Osteoblast (primary cell): ENCODE measurements at regions not wholly inside any gene's neighbourhood (a gene's known extent, or its start where the extent isn't known, plus 50 kb on each side); places are given as distances from the start of the nearest gene placed in this dataset.
A peak's percentile ranks its signal among the peaks of the same experiment; 100 is the strongest.

ENCODE experiments used
- DNase-seq: peaks from one replicate; pipeline ENCODE4 v3.0.0; 2011; ENCODE audit warnings: low spot score, mixed read lengths; ENCODE audit not compliant: insufficient read length; ENCODE audit errors: missing footprints
- H2AFZ ChIP-seq: 2 replicates; pipeline ENCODE4 v1.6.0; 2011; ENCODE audit warnings: mild to moderate bottlenecking, low read length
- H3K27ac ChIP-seq: 2 replicates; pipeline ENCODE4 v1.5.1; 2011; ENCODE audit warnings: mild to moderate bottlenecking, low read depth, low read length, moderate library complexity
- H3K27me3 ChIP-seq: 2 replicates; pipeline ENCODE4 v1.6.0; 2012; ENCODE audit warnings: mild to moderate bottlenecking, control low read depth, inconsistent platforms, low read length, moderate library complexity; ENCODE audit not compliant: insufficient read depth
- H3K36me3 ChIP-seq: 2 replicates; pipeline ENCODE4 v1.5.1; 2011; ENCODE audit warnings: mild to moderate bottlenecking, low read length, control low read depth, moderate library complexity; ENCODE audit not compliant: insufficient read depth
- H3K4me1 ChIP-seq: 2 replicates; pipeline ENCODE4 v1.5.1; 2011; ENCODE audit warnings: mild to moderate bottlenecking, low read length, control low read depth, moderate library complexity; ENCODE audit not compliant: insufficient read depth
- H3K4me2 ChIP-seq: 2 replicates; pipeline ENCODE4 v1.6.0; 2011; ENCODE audit warnings: mild to moderate bottlenecking, low read length; ENCODE audit not compliant: insufficient read depth
- H3K4me3 ChIP-seq: fragments of 200-600 bp; sonication (generic); 3 replicates; pipeline ENCODE4 v1.5.1; 2012; ENCODE audit warnings: mild to moderate bottlenecking, low read length, inconsistent platforms; ENCODE audit not compliant: insufficient read depth
- H3K79me2 ChIP-seq: 2 replicates; pipeline ENCODE4 v1.6.0; 2012; ENCODE audit warnings: mild to moderate bottlenecking, low read length, control low read depth, inconsistent platforms; ENCODE audit not compliant: insufficient read depth
- H3K9me3 ChIP-seq: 2 replicates; pipeline ENCODE4 v1.5.1; 2011; ENCODE audit warnings: low read depth, low read length, control low read depth
- H4K20me1 ChIP-seq: 2 replicates; pipeline ENCODE4 v1.6.0; 2012; ENCODE audit warnings: mild to moderate bottlenecking, low read length, control low read depth; ENCODE audit not compliant: insufficient read depth
- CTCF ChIP-seq: IDR thresholded peaks from 2 replicates; pipeline ENCODE4 v1.5.1; 2011; ENCODE audit warnings: mild to moderate bottlenecking, low read depth, low read length, moderate library complexity; ENCODE audit errors: extremely low read depth

- Histone ChIP-seq H2AFZ (no peak overlapping the region), H3K4me2 (no peak overlapping the region)
These were observed 267.0 kb downstream of the CETN3 start for GRCh38 chr5:90142541-90142940.

GRCh38 chr5:90141984-90142383 is 267.6 kb downstream of the CETN3 start:
- H3K4me3 ChIP-seq: no peak overlapping the region
- H3K4me2 ChIP-seq: no peak overlapping the region
- no peaks in the 10 kb centered on the region for H3K79me2 ChIP-seq
- H3K9me3 ChIP-seq: no peaks in the 10 kb centered on the region
- H3K27ac ChIP-seq: no peak overlapping the region
- no peak for DNase-seq
- no peaks in the 10 kb centered on the region for H3K36me3 ChIP-seq
- TF ChIP-seq CTCF: no peak
- no peaks in the 10 kb centered on the region for H3K4me1 ChIP-seq
- H2AFZ ChIP-seq: no peak overlapping the region
- H3K27me3 ChIP-seq: no peaks in the 10 kb centered on the region
- no peaks in the 10 kb centered on the region for H4K20me1 ChIP-seq

More at GRCh38 chr5:90142541-90142940, 267.0 kb downstream of the CETN3 start:
- no peak overlapping the region for H3K4me3 ChIP-seq
- no peak for DNase-seq
- no peaks in the 10 kb centered on the region for H3K4me1 ChIP-seq
- no peaks in the 10 kb centered on the region for H3K9me3 ChIP-seq
- no peaks in the 10 kb centered on the region for H3K27me3 ChIP-seq
- H3K79me2 ChIP-seq: no peaks in the 10 kb centered on the region
- no peak for TF ChIP-seq CTCF
- H3K27ac ChIP-seq: no peak overlapping the region
- H3K36me3 ChIP-seq: no peaks in the 10 kb centered on the region
- H4K20me1 ChIP-seq: no peaks in the 10 kb centered on the region

- H3K4me3 ChIP-seq: no peak overlapping the region
- TF ChIP-seq CTCF: no peak
- no peak overlapping the region for H3K4me2 ChIP-seq
- no peaks in the 10 kb centered on the region for H3K79me2 ChIP-seq
- no peaks in the 10 kb centered on the region for H3K36me3 ChIP-seq
- H3K27me3 ChIP-seq: no peaks in the 10 kb centered on the region
- no peak overlapping the region for H2AFZ ChIP-seq
- H4K20me1 ChIP-seq: no peaks in the 10 kb centered on the region
- DNase-seq: no peak
- H3K4me1 ChIP-seq: peaks cover 8% of the 10 kb centered on the region
- no peak overlapping the region for H3K27ac ChIP-seq
- H3K9me3 ChIP-seq: no peaks in the 10 kb centered on the region
These were observed 272.5 kb downstream of the CETN3 start for GRCh38 chr5:90136952-90137528.

GRCh38 chr5:90135779-90136378 is 273.7 kb downstream of the CETN3 start:
- no peaks in the 10 kb centered on the region for H4K20me1 ChIP-seq
- DNase-seq: no peak
- TF ChIP-seq CTCF: peak; percentile 4
- no peak overlapping the region for H3K4me2 ChIP-seq
- no peaks in the 10 kb centered on the region for H3K9me3 ChIP-seq
- no peak overlapping the region for H2AFZ ChIP-seq
- H3K79me2 ChIP-seq: no peaks in the 10 kb centered on the region
- H3K4me3 ChIP-seq: no peak overlapping the region
- peaks cover 8% of the 10 kb centered on the region for H3K4me1 ChIP-seq
- no peak overlapping the region for H3K27ac ChIP-seq
- no peaks in the 10 kb centered on the region for H3K27me3 ChIP-seq
- H3K36me3 ChIP-seq: no peaks in the 10 kb centered on the region
